Kidney tubule cell (primary cell): ENCODE measurements at regions not wholly inside any gene's neighbourhood (a gene's known extent, or its start where the extent isn't known, plus 50 kb on each side); places are given as distances from the start of the nearest gene placed in this dataset.
A peak's percentile ranks its signal among the peaks of the same experiment; 100 is the strongest.
"Not testable (repeated sequence)": the region's sequence is repeated elsewhere in the genome, so short reads cannot be mapped to it uniquely, and the experiment has no call there.

ENCODE experiments used
- DNase-seq: peaks from one replicate; pipeline ENCODE4 v3.0.0-alpha.2; 2018; ENCODE audit warnings: low spot score

DNA sequence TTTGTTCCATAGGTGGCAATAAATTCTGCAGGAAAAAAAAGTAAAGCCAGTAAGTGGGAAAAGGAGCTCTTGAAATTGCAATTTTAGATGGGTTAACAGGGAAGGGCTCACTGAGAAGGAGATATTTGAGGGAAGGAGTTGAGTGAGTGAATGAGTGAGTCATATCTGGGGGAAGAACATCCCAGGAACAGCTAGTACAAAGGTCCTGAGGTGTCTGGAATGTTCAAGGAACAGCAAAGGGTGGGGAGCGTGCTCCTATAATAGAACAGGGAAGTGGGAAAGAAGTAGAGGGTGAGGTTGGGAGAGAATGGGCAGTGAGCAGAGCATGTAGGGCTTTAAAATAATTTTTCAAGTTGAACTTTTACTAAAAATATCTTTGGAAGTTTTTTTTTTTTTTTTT, 68.0 kb upstream of the PSME4 start:
- peak; percentile 51 for DNase-seq

DNA sequence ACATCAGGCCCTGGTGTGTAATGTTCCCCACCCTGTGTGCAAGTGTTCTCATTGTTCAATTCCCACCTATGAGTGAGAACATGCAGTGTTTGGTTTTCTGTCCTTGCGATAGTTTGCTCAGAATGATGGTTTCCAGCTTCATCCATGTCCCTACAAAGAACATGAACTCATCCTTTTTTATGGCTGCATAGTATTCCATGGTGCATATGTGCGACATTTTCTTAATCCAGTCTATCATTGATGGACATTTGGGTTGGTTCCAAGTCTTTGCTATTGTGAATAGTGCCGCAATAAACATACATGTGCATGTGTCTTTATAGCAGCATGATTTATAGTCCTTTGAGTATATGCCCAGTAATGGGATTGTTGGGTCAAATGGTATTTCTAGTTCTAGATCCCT, 60.5 kb upstream of the PSME4 start:
- DNase-seq = not testable (repeated sequence)

DNA sequence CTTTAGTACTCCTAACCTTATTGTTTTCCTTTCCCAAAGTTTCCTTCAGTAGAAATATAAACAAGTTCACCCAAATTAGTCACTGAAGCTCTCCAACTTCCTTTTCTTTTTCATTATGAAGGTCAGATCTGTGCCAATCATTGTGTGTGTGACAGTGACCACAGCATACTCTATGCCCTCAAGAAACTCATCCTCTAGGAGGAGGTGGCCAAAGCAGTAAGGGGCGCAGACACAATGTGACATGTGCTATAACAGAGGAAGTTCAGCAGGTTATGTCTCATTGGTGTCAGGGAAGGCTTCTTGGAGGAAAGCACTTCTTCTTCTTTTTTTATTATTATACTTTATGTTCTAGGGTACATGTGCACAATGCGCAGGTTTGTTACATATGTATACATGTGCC, 60.0 kb upstream of the PSME4 start:
- no peak for DNase-seq

DNA sequence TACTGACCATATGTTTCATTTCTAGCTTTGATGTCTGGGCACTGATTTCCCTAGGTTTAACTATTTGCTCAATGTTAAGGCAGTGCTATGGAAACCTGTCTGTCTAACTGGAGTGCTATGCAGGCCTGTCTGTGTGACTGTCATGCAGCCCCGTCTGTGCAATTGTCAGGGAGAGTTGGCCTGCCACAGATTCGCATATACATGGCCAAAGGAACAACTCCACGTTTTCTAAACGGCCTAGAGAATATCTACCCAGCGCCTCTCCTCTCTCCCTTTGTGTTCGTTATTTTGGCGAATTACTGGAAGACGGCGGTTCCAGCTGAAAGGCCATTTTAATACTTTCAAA, 59.6 kb upstream of the PSME4 start:
- no peak for DNase-seq

GRCh38 chr2:54029721-54030395, 59.1 kb upstream of the PSME4 start:
- DNase-seq = no peak

DNA sequence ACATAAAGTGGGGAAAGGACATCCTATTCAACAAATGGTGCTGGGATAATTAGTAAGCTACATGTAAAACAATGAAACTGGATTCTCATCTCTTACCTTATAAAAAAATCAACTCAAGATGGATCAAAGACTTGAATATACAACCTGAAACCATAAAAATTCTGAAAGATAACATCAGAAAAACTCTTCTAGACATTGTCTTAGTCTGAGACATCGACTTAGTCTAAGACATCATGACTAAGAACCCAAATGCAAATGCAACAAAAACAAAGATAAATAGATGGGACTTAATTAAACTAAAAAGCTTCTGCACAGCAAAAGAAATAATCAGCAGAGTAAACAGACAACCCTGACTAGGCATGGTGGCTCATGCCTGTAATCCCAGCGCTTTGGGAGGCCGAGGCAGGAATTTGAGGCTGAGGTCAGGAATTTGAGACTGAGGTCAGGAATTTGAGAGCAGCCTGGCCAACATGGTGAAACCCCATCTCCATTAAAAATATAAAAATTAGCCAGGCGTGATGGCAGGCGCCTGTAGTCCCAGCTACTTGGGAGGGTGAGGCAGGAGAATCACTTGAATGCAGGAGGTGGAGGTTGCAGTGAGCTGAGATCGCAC, 54.8 kb upstream of the PSME4 start:
- not testable (repeated sequence) for DNase-seq

DNA sequence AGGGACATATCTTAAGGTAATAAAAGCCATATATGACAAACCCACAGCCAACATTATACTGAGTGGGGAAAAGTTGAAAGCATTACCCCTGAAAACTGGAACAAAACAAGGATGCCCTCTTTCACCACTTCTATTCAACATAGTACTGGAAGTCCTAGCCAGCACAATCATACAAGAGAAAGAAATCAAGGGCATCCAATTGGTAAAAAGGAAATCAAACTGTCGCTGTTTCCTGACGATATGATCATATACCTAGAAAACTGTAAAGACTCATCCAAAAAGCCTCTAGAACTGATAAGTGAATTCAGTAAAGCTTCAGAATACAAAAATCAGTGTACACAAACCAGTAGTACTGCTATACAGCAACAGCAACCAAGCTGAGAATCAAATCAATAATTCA, 53.8 kb upstream of the PSME4 start:
- DNase-seq = no peak

- no peak for DNase-seq
Observed at GRCh38 chr2:54021702-54022101, 50.9 kb upstream of the PSME4 start.

DNA sequence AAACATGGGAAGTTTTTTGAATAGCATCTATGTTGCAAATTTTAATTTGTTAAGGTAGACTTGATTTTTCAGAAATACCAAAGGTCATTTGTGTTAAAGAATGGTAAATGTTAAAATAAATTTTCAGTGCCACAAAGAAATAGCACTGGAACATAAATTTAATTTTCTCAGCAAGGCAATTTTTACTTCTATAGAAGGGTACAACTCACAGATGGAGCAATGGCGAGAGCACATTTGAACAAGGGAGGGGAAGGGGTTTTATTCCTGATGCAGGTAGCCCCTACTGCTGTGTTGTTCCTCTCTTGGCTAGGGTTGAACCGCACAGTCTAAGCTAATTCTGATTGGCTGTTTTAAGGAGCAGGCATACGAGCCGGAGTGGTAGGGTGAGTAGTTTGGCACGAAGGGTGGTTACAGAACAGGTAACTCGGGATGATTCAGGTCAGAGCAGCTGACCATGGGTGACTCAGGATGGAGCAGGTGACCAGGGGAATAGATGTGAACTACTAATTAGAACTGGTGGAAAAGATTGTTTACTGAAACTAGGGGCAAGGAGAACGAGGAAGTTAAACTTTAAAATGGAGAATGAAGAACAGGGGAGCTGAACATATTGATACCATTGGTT, 50.1 kb upstream of the PSME4 start:
- DNase-seq = no peak
